HEK293 (cell line): ENCODE measurements at regions not wholly inside any gene's neighbourhood (a gene's known extent, or its start where the extent isn't known, plus 50 kb on each side); places are given as distances from the start of the nearest gene placed in this dataset.

Source experiments
- CTCF ChIA-PET: fragments of 350-600 bp; formaldehyde crosslinking; extraction: SDS; loops from one replicate; lab custom pipeline; 2021; ENCODE audit warnings: antibody characterized with exemption; lab: Yijun Ruan, JAX
- POLR2A ChIA-PET: fragments of 300-600 bp; formaldehyde crosslinking; extraction: SDS; loops from one replicate; lab custom pipeline; 2020; ENCODE audit warnings: antibody characterized with exemption, inconsistent platforms; lab: Yijun Ruan, JAX
- H3K27ac ChIP-seq: fragments of 200-500 bp; sonication (Bioruptor generic); 2 replicates; pipeline ENCODE4 v1.5.1; 2014; ENCODE audit warnings: low read depth, low read length, control low read depth, inconsistent platforms; ENCODE audit errors: extremely low read depth
- H3K36me3 ChIP-seq, 2 experiments: fragments of 200-500 bp in 1 of 2; sonication (Bioruptor generic) in 1 of 2; 1 replicate in 1 of 2; 2 replicates in 1 of 2; pipeline ENCODE4 v1.5.1; 2014 to 2017; ENCODE audit warnings: inconsistent platforms in 2 of 2, low read length in 2 of 2; ENCODE audit not compliant: control insufficient read depth in 2 of 2, insufficient read depth in 1 of 2
- H3K4me1 ChIP-seq: fragments of 200-500 bp; sonication (Bioruptor generic); 2 replicates; pipeline ENCODE4 v1.5.1; 2014; ENCODE audit warnings: mild to moderate bottlenecking, low read length, inconsistent platforms; ENCODE audit not compliant: control insufficient read depth, insufficient read depth
- H3K4me3 ChIP-seq: 2 replicates; pipeline ENCODE4 v1.5.1; 2011; ENCODE audit warnings: low read depth, mild to moderate bottlenecking, control low read depth, low read length, moderate library complexity
- H3K9me3 ChIP-seq: fragments of 200-500 bp; sonication (Bioruptor generic); 2 replicates; pipeline ENCODE4 v1.5.1; 2014; ENCODE audit warnings: low read depth, low read length, inconsistent platforms; ENCODE audit not compliant: control insufficient read depth, insufficient read depth
- HIC1 ChIP-seq: fragments of 450-650 bp; formaldehyde crosslinking; IDR thresholded peaks from 2 replicates; pipeline ENCODE4 v1.5.1; 2016; ENCODE audit warnings: missing biosample characterization, missing genetic modification characterization
- HOXA7 ChIP-seq: sonication (generic); formaldehyde crosslinking; IDR thresholded peaks from 2 replicates; pipeline ENCODE4 v1.8.1; 2022; ENCODE audit warnings: missing genetic modification reagents, borderline replicate concordance
- IKZF3 ChIP-seq: fragments of 450-650 bp; IDR thresholded peaks from 2 replicates; pipeline ENCODE4 v1.5.0; 2018; ENCODE audit warnings: missing biosample characterization, mild to moderate bottlenecking, missing genetic modification characterization, moderate library complexity
- KLF1 ChIP-seq: fragments of 450-650 bp; formaldehyde crosslinking; IDR thresholded peaks from 2 replicates; pipeline ENCODE4 v1.5.1; 2016; ENCODE audit warnings: missing biosample characterization, missing genetic modification characterization
- KLF17 ChIP-seq: fragments of 450-650 bp; formaldehyde crosslinking; IDR thresholded peaks from 2 replicates; pipeline ENCODE4 v1.5.1; 2016; ENCODE audit warnings: missing biosample characterization, missing genetic modification characterization
- KLF8 ChIP-seq: fragments of 450-650 bp; formaldehyde crosslinking; IDR thresholded peaks from 2 replicates; pipeline ENCODE4 v1.5.1; 2016; ENCODE audit warnings: missing biosample characterization, missing genetic modification characterization
- SP3 ChIP-seq: fragments of 450-650 bp; formaldehyde crosslinking; IDR thresholded peaks from 2 replicates; pipeline ENCODE4 v1.5.1; 2016; ENCODE audit warnings: missing biosample characterization, missing genetic modification characterization
- YY1 ChIP-seq: fragments of 450-650 bp; formaldehyde crosslinking; IDR thresholded peaks from 2 replicates; pipeline ENCODE4 v1.5.1; 2018; ENCODE audit warnings: missing biosample characterization, missing genetic modification characterization
- ZBTB11 ChIP-seq: fragments of 450-650 bp; formaldehyde crosslinking; conservative IDR thresholded peaks from 2 replicates; pipeline ENCODE4 v1.5.1; 2016; ENCODE audit warnings: low read depth, missing biosample characterization, missing genetic modification characterization
- ZBTB48 ChIP-seq: fragments of 450-650 bp; formaldehyde crosslinking; IDR thresholded peaks from 2 replicates; pipeline ENCODE4 v1.5.1; 2016; ENCODE audit warnings: missing biosample characterization, missing genetic modification characterization
- ZFHX2 ChIP-seq: fragments of 450-650 bp; formaldehyde crosslinking; conservative IDR thresholded peaks from 2 replicates; pipeline ENCODE4 v1.5.1; 2016; ENCODE audit warnings: missing biosample characterization, missing genetic modification characterization
- ZFP69B ChIP-seq: fragments of 450-650 bp; formaldehyde crosslinking; IDR thresholded peaks from 2 replicates; pipeline ENCODE4 v1.5.1; 2016; ENCODE audit warnings: missing biosample characterization, missing genetic modification characterization
- ZNF10 ChIP-seq: fragments of 450-650 bp; formaldehyde crosslinking; IDR thresholded peaks from 2 replicates; pipeline ENCODE4 v1.5.1; 2017; ENCODE audit warnings: missing biosample characterization, missing genetic modification characterization
- ZNF19 ChIP-seq: fragments of 450-650 bp; formaldehyde crosslinking; IDR thresholded peaks from 2 replicates; pipeline ENCODE4; 2016; ENCODE audit warnings: missing biosample characterization, missing genetic modification characterization, low read depth
- ZNF211 ChIP-seq: fragments of 450-650 bp; formaldehyde crosslinking; IDR thresholded peaks from 2 replicates; pipeline ENCODE4 v1.5.1; 2016; ENCODE audit warnings: low read depth, missing biosample characterization, missing genetic modification characterization
- ZNF274 ChIP-seq, 2 experiments: fragments of 200-500 bp in 1 of 2; fragments of 450-650 bp in 1 of 2; sonication (Bioruptor generic) in 1 of 2; formaldehyde crosslinking in 1 of 2; IDR thresholded peaks; 2 replicates each; pipeline versions ENCODE4 v1.5.1 to v1.6.1; 2014 to 2016; ENCODE audit warnings: borderline replicate concordance in 1 of 2, inconsistent platforms in 1 of 2, low read length in 1 of 2, missing biosample characterization in 1 of 2, missing genetic modification characterization in 1 of 2
- ZNF302 ChIP-seq: fragments of 450-650 bp; formaldehyde crosslinking; IDR thresholded peaks from 2 replicates; pipeline ENCODE4 v1.5.1; 2016; ENCODE audit warnings: missing biosample characterization, missing genetic modification characterization, low read depth
- ZNF362 ChIP-seq: fragments of 450-650 bp; formaldehyde crosslinking; IDR thresholded peaks from 2 replicates; pipeline ENCODE4 v1.5.1; 2016; ENCODE audit warnings: missing biosample characterization, missing genetic modification characterization
- ZNF391 ChIP-seq: fragments of 450-650 bp; formaldehyde crosslinking; IDR thresholded peaks from 2 replicates; pipeline ENCODE4 v1.5.1; 2016; ENCODE audit warnings: low read depth, missing biosample characterization, missing genetic modification characterization, borderline replicate concordance
- ZNF426 ChIP-seq: fragments of 450-650 bp; formaldehyde crosslinking; IDR thresholded peaks from 2 replicates; pipeline ENCODE4 v1.5.1; 2017; ENCODE audit warnings: missing biosample characterization, missing genetic modification characterization, mild to moderate bottlenecking, inconsistent platforms, moderate library complexity
- ZNF596 ChIP-seq: fragments of 450-650 bp; IDR thresholded peaks from 2 replicates; pipeline ENCODE4 v1.5.0; 2018; ENCODE audit warnings: missing biosample characterization, mild to moderate bottlenecking, missing genetic modification characterization, moderate library complexity
- ZNF600 ChIP-seq: fragments of 450-650 bp; formaldehyde crosslinking; IDR thresholded peaks from 2 replicates; pipeline ENCODE4 v1.5.1; 2016; ENCODE audit warnings: missing biosample characterization, missing genetic modification characterization
- ZNF76 ChIP-seq: fragments of 450-650 bp; formaldehyde crosslinking; IDR thresholded peaks from 2 replicates; pipeline ENCODE4; 2016; ENCODE audit warnings: low read depth, missing biosample characterization, missing genetic modification characterization, borderline replicate concordance
- ZNF776 ChIP-seq: fragments of 450-650 bp; formaldehyde crosslinking; IDR thresholded peaks from 2 replicates; pipeline ENCODE4 v1.5.0; 2017; ENCODE audit warnings: missing biosample characterization, missing genetic modification characterization, borderline replicate concordance

GRCh38 chr6:4553387-4553786 lies 222.8 kb upstream of the CDYL start (continued):
- TF ChIP-seq ZNF776 (tag by site-specific recombination) (no peak), ZNF10 (tag by site-specific recombination) (no peak), IKZF3 (no peak), ZNF76 (tag by site-specific recombination) (no peak)

DNA sequence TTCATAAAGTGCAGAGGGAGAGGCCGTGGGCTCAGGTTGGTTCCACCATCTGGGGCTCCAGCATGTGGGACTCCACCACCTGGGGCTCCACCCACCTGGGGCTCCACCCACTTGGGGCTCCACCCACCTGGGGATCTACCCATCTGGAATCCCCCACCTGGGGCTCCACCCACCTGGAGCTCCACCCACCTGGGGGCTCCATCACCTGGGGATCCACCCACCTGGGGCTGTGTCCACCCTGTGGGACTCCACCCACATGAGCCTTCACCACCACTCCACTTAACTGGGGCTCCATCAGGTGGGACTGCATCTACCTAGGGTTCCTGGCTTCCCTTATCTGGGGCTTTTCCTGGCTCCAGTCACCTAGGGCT lies 226.0 kb upstream of the CDYL start:
- H3K4me1 ChIP-seq, result no peaks in the 10 kb centered on the region
- H3K27ac ChIP-seq, result no peak overlapping the region
- no peaks in the 10 kb centered on the region for H3K9me3 ChIP-seq
- H3K4me3 ChIP-seq, result no peak overlapping the region
- CTCF ChIA-PET, result no interaction called here
- H3K36me3 ChIP-seq, result no peaks in the 10 kb centered on the region
- TF ChIP-seq KLF17 (tag by site-specific recombination) (no peak), ZNF19 (tag by site-specific recombination) (no peak), KLF1 (tag by site-specific recombination) (peak; percentile 47; the same call in 1 of the 2 replicates), ZNF391 (no peak), KLF8 (no peak), ZNF600 (tag by site-specific recombination) (no peak), SP3 (tag by site-specific recombination) (no peak), ZBTB11 (no peak), ZNF302 (tag by site-specific recombination) (no peak), YY1 (tag by site-specific recombination) (no peak), HOXA7 (CRISPR knock-in tag) (no peak), ZFHX2 (tag by site-specific recombination) (0 out of 2 replicates have a peak, but pooled peaks have one; percentile 16), ZBTB48 (tag by site-specific recombination) (no peak), HIC1 (tag by site-specific recombination) (no peak)
- POLR2A ChIA-PET, result no interaction called here

DNA sequence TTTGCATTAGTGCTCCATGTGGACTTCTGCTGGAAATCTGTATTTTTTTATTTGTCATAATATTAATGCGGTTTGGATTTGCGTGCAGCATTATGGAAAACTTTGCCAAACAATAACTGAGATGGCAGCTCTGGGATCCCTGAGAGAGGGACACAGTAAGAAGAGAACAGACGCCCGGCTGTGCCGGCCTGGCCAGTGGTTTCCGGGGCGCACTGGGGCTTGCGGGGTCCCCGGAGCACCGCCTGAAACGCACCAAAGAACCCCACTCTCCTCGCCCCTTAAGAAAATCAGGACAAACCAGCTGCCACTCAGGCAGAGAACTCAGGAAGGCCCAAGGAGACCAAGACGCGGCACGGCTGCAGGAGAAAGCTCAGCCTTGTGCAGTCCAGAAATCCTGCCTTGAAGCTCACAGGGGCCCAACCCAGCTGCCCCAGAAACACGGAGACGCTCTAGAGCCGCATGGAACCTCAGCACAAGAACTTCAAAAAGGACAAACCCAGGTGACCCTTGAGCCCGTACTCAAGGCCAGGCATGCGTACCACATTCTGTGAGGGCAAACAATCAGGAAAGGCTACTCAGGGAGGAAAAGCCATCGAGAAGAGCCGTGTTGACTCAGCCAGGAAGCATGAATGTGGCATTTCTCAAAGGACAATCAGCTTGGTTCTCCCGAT lies 226.5 kb upstream of the CDYL start:
- Histone ChIP-seq H3K4me3 (no peak overlapping the region), H3K36me3 (no peaks in the 10 kb centered on the region), H3K9me3 (no peaks in the 10 kb centered on the region), H3K27ac (no peak overlapping the region), H3K4me1 (no peaks in the 10 kb centered on the region)
- CTCF ChIA-PET, result interaction anchor here (0.7 kb wide), 1 partner anchor 752 kb away, joined by 3 read pairs; no protein-coding TSS in a partner anchor
- POLR2A ChIA-PET, result no interaction called here
- TF ChIP-seq IKZF3 (no peak), ZNF211 (tag by site-specific recombination) (no peak), ZNF426 (tag by site-specific recombination) (no peak), ZNF391 (no peak), ZFP69B (no peak), ZNF362 (tag by site-specific recombination) (no peak), ZNF596 (tag by site-specific recombination) (no peak), ZNF274 (IDR thresholded peaks at IDR 0.05; ENCODE audit: low read length) (no peak), ZNF274 (tag by site-specific recombination; IDR thresholded peaks at IDR 0.05; ENCODE audit: borderline replicate concordance) (no peak)
